Cardiac fibroblast (primary cell): ENCODE measurements at regions not wholly inside any gene's neighbourhood (a gene's known extent, or its start where the extent isn't known, plus 50 kb on each side); places are given as distances from the start of the nearest gene placed in this dataset.

Source experiments
- DNase-seq, 2 donors: peaks; one replicate each; pipeline versions ENCODE4 v3.0.0 to v3.0.0-alpha.2; 2010; ENCODE audit warnings: low read depth in 2 of 2
- H3K4me3 ChIP-seq, 2 donors: replicated peaks in 1 of 2; 1 replicate in 1 of 2; 2 replicates in 1 of 2; pipeline ENCODE4 v1.5.1; 2011; ENCODE audit warnings: low read depth in 2 of 2, low read length in 2 of 2, mild to moderate bottlenecking in 2 of 2, moderate library complexity in 1 of 2
- TF ChIP-seq, protein P1 (sequence below): IDR thresholded peaks from one replicate; pipeline ENCODE4 v1.5.1; 2011; ENCODE audit warnings: low read depth, mild to moderate bottlenecking, low read length, inconsistent platforms

DNA sequence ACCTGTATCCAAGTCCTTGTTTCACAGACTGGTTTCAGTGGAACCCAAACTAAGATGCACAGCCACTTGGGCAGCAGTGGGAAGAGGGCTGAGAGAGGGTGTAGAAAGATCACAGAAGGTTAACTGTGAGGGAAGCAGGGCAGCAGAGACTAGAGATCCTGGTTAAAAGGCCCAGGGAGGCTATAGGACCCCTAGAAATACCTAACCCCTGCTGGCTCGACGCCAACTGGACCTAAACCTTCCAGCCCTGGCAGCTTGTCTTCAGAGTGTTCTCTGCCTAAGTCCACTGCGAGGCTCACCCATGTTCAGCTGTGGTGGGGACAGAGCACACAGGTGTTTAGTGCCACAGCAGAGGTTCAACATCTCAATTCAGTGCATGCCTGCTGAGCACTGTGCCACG, 96.5 kb downstream of the ZNF621 start:
- H3K4me3 ChIP-seq, result no peak overlapping the region
- TF ChIP-seq, protein P1, sequence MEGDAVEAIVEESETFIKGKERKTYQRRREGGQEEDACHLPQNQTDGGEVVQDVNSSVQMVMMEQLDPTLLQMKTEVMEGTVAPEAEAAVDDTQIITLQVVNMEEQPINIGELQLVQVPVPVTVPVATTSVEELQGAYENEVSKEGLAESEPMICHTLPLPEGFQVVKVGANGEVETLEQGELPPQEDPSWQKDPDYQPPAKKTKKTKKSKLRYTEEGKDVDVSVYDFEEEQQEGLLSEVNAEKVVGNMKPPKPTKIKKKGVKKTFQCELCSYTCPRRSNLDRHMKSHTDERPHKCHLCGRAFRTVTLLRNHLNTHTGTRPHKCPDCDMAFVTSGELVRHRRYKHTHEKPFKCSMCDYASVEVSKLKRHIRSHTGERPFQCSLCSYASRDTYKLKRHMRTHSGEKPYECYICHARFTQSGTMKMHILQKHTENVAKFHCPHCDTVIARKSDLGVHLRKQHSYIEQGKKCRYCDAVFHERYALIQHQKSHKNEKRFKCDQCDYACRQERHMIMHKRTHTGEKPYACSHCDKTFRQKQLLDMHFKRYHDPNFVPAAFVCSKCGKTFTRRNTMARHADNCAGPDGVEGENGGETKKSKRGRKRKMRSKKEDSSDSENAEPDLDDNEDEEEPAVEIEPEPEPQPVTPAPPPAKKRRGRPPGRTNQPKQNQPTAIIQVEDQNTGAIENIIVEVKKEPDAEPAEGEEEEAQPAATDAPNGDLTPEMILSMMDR, result no peak
- DNase-seq, result no peak

DNA sequence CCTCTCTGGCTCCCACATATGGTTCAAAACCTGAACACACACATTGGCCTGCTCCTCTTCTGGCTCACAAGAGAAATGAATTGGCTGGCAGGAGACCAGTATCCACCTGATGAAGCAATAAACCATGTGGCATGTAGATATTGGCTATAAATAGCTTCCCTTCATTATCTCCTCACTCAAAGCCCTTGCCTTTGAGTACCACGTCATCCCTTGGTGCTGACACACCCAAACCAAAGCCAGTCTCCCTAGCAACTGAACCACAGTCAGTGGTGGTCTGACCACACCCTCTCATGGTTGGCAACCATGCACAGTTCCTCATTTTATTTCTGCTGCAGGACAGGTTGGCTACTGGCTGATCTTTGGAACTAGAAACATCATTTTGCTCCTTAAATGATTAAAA, 98.8 kb downstream of the ZNF621 start:
- TF ChIP-seq, protein P1, result no peak
- no peak overlapping the region for H3K4me3 ChIP-seq
- peak; percentile 3 to 11 for DNase-seq

DNA sequence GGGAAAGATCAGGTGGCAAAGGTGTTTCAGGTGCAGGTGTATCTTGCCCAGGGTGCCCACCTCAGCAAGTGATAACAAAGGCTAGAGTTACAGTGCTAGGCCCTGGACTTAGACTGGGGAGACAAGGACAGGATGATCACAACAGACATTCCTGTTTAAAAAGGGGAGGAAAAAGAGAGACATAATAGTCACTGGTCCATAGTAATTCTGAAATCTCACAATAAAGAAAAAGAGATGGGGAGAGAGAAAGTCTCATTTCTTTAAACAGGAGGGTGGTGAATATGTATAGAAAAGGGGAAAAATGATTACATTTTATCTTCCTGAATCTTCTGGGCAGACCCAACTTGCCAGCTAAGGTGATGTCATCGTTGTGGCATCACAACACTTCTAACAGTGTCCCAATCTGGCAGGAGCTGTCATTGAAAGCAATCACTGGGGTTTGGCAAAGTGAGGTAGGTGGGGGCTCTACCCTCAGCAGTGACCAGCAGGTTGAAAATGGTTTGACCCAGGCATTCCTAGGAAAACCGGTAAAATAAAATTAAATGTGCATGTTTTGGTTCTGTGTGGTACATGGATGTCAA, 99.5 kb downstream of the ZNF621 start:
- DNase-seq, result no peak
- no peak overlapping the region for H3K4me3 ChIP-seq
- TF ChIP-seq, protein P1, result no peak

DNA sequence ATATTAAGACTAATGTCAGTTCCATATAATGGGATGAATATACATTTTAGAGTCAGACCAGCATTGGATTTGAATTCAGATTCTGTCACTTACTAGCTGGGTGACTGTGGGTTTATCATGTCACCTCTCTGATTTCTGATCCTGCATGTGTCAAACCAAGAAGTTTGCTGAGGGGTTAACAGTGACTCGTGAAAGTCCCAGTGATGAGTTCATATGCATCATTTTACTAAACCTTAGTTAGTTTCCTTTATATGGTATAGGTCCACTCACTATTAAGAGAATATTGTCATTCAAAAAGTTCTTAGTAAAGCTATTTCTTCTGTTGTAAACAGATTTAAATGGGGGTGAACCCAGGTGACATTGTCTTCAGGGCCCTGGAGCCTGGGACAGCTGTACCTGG, 102.3 kb downstream of the ZNF621 start:
- DNase-seq, result no peak
- TF ChIP-seq, protein P1, result no peak
- H3K4me3 ChIP-seq, result no peak overlapping the region

DNA sequence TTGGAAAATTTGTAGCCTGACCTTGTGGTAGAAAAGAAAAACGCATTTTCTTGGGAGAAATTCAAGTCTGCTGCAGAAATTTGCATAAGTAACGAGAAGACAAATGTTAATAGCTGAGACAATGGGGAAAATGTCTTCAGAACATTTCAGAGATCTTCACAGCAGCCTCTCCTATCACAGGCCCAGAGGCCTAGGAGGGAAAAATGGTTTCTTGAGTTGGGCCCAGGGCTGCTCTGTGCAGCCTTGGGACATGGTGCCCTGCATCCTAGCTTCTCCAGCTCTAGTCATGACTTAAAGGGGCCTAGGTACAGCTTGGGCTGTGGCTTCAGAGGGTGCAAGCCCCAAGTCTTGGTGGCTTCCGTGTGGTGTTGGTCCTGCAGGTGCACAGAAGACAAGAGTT, 104.2 kb downstream of the ZNF621 start:
- TF ChIP-seq, protein P1, result no peak
- no peak overlapping the region for H3K4me3 ChIP-seq
- no peak for DNase-seq

DNA sequence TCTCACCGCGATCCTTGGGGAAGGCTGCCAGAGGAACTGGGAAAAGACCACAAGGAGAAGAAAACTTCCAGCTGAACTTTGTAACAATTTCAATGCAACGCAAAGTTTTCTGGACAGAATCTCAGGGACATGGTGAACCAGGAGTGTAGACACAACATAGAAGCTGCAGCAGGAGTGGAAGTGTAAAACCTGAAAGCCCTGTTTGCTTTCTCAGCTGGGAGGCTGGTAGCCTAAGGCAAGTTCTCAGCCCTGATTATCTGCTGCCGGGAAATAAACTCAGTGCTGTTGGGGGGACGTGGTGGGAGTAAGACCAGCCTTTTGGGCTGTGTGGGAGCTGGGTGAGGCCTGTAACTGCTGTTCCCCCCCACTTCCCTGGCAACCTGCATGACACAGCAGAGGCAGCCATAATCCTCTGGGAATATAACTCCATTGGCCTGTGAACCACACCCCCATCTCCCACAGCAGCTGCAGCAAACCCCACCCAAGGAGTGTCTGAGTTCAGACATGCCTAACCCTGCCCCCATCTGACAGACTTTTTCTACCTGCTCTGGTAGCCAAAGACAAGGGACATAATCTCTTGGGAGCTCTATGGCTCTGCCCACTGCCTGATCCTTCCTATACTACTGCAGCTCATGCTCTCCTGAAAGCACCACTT, 106.7 kb downstream of the ZNF621 start:
- H3K4me3 ChIP-seq, result no peak overlapping the region
- no peak for DNase-seq
- TF ChIP-seq, protein P1, result no peak

DNA sequence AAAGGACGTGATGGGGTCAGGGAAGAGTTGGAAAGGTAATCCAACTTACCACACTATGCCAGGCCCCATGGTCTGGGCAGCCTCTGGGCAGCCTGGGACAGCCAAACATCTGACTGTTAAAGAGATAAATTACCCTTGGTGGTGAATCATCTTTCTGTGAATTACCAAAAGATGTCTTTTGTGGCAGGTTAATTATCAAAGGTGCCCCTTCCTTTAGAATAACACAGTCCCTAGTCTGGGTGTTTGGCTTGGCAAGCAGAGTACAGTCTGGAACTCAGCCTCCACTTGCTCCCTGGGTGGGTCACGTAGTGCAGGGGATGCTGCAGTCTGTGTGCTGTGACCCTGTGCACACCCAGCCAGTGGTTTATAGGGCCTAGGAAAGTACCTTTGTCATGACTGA, 113.1 kb downstream of the ZNF621 start:
- DNase-seq, result no peak
- TF ChIP-seq, protein P1, result no peak
- no peak overlapping the region for H3K4me3 ChIP-seq
